HG02943 (cell line): ENCODE measurements at regions not wholly inside any gene's neighbourhood (a gene's known extent, or its start where the extent isn't known, plus 50 kb on each side); places are given as distances from the start of the nearest gene placed in this dataset.
"Not testable (repeated sequence)": the region's sequence is repeated elsewhere in the genome, so short reads cannot be mapped to it uniquely, and the experiment has no call there.

Source experiments
- ATAC-seq: cut with Tn5 transposase; IDR thresholded peaks from one replicate; pipeline ENCODE4 v1.9.1; 2021; ENCODE audit warnings: mild to moderate bottlenecking, low read depth, moderate library complexity; ENCODE audit not compliant: unreplicated experiment

GRCh38 chr13:58463841-58464240, 832.3 kb downstream of the PCDH17 start:
- no peak for ATAC-seq

GRCh38 chr13:58467176-58467575, 835.6 kb downstream of the PCDH17 start:
- no peak for ATAC-seq

- ATAC-seq: no peak
Observed at GRCh38 chr13:58472483-58472882, 840.9 kb downstream of the PCDH17 start.

- no peak for ATAC-seq
Observed at GRCh38 chr13:58474581-58474980, 843.0 kb downstream of the PCDH17 start.

GRCh38 chr13:58476206-58476918, 844.8 kb downstream of the PCDH17 start:
- ATAC-seq: no peak

- no peak for ATAC-seq
Observed at GRCh38 chr13:58478858-58479257, 847.3 kb downstream of the PCDH17 start.

- no peak for ATAC-seq
Observed at GRCh38 chr13:58480061-58480460, 848.5 kb downstream of the PCDH17 start.

GRCh38 chr13:58488251-58488650, 856.7 kb downstream of the PCDH17 start:
- no peak for ATAC-seq

GRCh38 chr13:58495668-58496067, 864.1 kb downstream of the PCDH17 start:
- no peak for ATAC-seq

- ATAC-seq: no peak
Observed at GRCh38 chr13:58500938-58501337, 869.4 kb downstream of the PCDH17 start.

- ATAC-seq: not testable (repeated sequence)
Observed at GRCh38 chr13:58504202-58504700, 872.7 kb downstream of the PCDH17 start.

- ATAC-seq: not testable (repeated sequence)
Observed at GRCh38 chr13:58505262-58505920, 873.8 kb downstream of the PCDH17 start.

- ATAC-seq: no peak
Observed at GRCh38 chr13:58528351-58528750, 896.8 kb downstream of the PCDH17 start.

- no peak for ATAC-seq
Observed at GRCh38 chr13:58531614-58532013, 900.1 kb downstream of the PCDH17 start.

GRCh38 chr13:58542530-58542929, 911.0 kb downstream of the PCDH17 start:
- no peak for ATAC-seq

- ATAC-seq: no peak
Observed at GRCh38 chr13:58547419-58547818, 915.9 kb downstream of the PCDH17 start.

- no peak for ATAC-seq
Observed at GRCh38 chr13:58566176-58566575, 934.6 kb downstream of the PCDH17 start.

- no peak for ATAC-seq
Observed at GRCh38 chr13:58573743-58574142, 942.2 kb downstream of the PCDH17 start.

GRCh38 chr13:58574791-58575190, 943.2 kb downstream of the PCDH17 start:
- ATAC-seq: no peak

GRCh38 chr13:58579468-58579867, 947.9 kb downstream of the PCDH17 start:
- no peak for ATAC-seq

GRCh38 chr13:58583966-58584365, 952.4 kb downstream of the PCDH17 start:
- ATAC-seq: no peak

- ATAC-seq: no peak
Observed at GRCh38 chr13:58584610-58585009, 953.1 kb downstream of the PCDH17 start.
